ENCODE measurements at regions not wholly inside any gene's neighbourhood (a gene's known extent, or its start where the extent isn't known, plus 50 kb on each side); places are given as distances from the start of the nearest gene placed in this dataset.

GRCh38 chr16:47851146-47851545 lies 304.6 kb downstream of the ABCC12 start:
- TF ChIP-seq CTCF (IDR thresholded peaks at IDR 0.05; ENCODE audit: low read depth, low read length) (no peak), POLR2A (IDR thresholded peaks at IDR 0.05; ENCODE audit: extremely low read depth, insufficient read length) (no peak), MYC (IDR thresholded peaks at IDR 0.05; ENCODE audit: low read depth, low read length) (no peak)
